ENCODE measurements at regions not wholly inside any gene's neighbourhood (a gene's known extent, or its start where the extent isn't known, plus 50 kb on each side); places are given as distances from the start of the nearest gene placed in this dataset.

GRCh38 chr9:119852390-119852789 is 483.2 kb upstream of the BRINP1 start:
- DNase-seq (ENCODE audit: low read depth in 4 of 4, low spot score in 3 of 4), result no peak

GRCh38 chr9:119844431-119844830 is 475.2 kb upstream of the BRINP1 start:
- DNase-seq (ENCODE audit: low read depth in 4 of 4, low spot score in 3 of 4), result no peak

- DNase-seq (ENCODE audit: low read depth in 4 of 4, low spot score in 3 of 4), result no peak
Measured at GRCh38 chr9:119841016-119841415, 471.8 kb upstream of the BRINP1 start.

- DNase-seq (ENCODE audit: low read depth in 4 of 4, low spot score in 3 of 4), result no peak
Measured at GRCh38 chr9:119839888-119840287, 470.7 kb upstream of the BRINP1 start.

GRCh38 chr9:119838210-119838609 is 469.0 kb upstream of the BRINP1 start:
- DNase-seq (ENCODE audit: low read depth in 4 of 4, low spot score in 3 of 4), result no peak

GRCh38 chr9:119836036-119836435 is 466.8 kb upstream of the BRINP1 start:
- no peak for DNase-seq (ENCODE audit: low read depth in 4 of 4, low spot score in 3 of 4)

- no peak for DNase-seq (ENCODE audit: low read depth in 4 of 4, low spot score in 3 of 4)
Measured at GRCh38 chr9:119834064-119834620, 464.9 kb upstream of the BRINP1 start.

- DNase-seq (ENCODE audit: low read depth in 4 of 4, low spot score in 3 of 4), result no peak
Measured at GRCh38 chr9:119831309-119831708, 462.1 kb upstream of the BRINP1 start.

GRCh38 chr9:119829748-119830147 is 460.5 kb upstream of the BRINP1 start:
- no peak for DNase-seq (ENCODE audit: low read depth in 4 of 4, low spot score in 3 of 4)

- DNase-seq (ENCODE audit: low read depth in 4 of 4, low spot score in 3 of 4), result no peak
Measured at GRCh38 chr9:119829186-119829585, 460.0 kb upstream of the BRINP1 start.

- DNase-seq (ENCODE audit: low read depth in 4 of 4, low spot score in 3 of 4), result no peak
Measured at GRCh38 chr9:119827526-119827925, 458.3 kb upstream of the BRINP1 start.

GRCh38 chr9:119827126-119827525 is 457.9 kb upstream of the BRINP1 start:
- no peak for DNase-seq (ENCODE audit: low read depth in 4 of 4, low spot score in 3 of 4)

GRCh38 chr9:119818726-119819435 is 449.6 kb upstream of the BRINP1 start:
- DNase-seq (ENCODE audit: low read depth in 4 of 4, low spot score in 3 of 4), result no peak

- no peak for DNase-seq (ENCODE audit: low read depth in 4 of 4, low spot score in 3 of 4)
Measured at GRCh38 chr9:119810645-119811429, 441.6 kb upstream of the BRINP1 start.

- no peak for DNase-seq (ENCODE audit: low read depth in 4 of 4, low spot score in 3 of 4)
Measured at GRCh38 chr9:119803679-119804078, 434.4 kb upstream of the BRINP1 start.

GRCh38 chr9:119802621-119803020 is 433.4 kb upstream of the BRINP1 start:
- DNase-seq (ENCODE audit: low read depth in 4 of 4, low spot score in 3 of 4), result peak in 1 of 4 donors; percentile 11

- DNase-seq (ENCODE audit: low read depth in 4 of 4, low spot score in 3 of 4), result no peak
Measured at GRCh38 chr9:119802133-119802532, 432.9 kb upstream of the BRINP1 start.

- DNase-seq (ENCODE audit: low read depth in 4 of 4, low spot score in 3 of 4), result no peak
Measured at GRCh38 chr9:119801311-119801710, 432.1 kb upstream of the BRINP1 start.

GRCh38 chr9:119795395-119795794 is 426.2 kb upstream of the BRINP1 start:
- DNase-seq (ENCODE audit: low read depth in 4 of 4, low spot score in 3 of 4), result no peak

- DNase-seq (ENCODE audit: low read depth in 4 of 4, low spot score in 3 of 4), result no peak
Measured at GRCh38 chr9:119794836-119795235, 425.6 kb upstream of the BRINP1 start.

GRCh38 chr9:119793218-119793617 is 424.0 kb upstream of the BRINP1 start:
- no peak for DNase-seq (ENCODE audit: low read depth in 4 of 4, low spot score in 3 of 4)

- no peak for DNase-seq (ENCODE audit: low read depth in 4 of 4, low spot score in 3 of 4)
Measured at GRCh38 chr9:119792242-119792641, 423.0 kb upstream of the BRINP1 start.
